ENCODE measurements at regions not wholly inside any gene's neighbourhood (a gene's known extent, or its start where the extent isn't known, plus 50 kb on each side); places are given as distances from the start of the nearest gene placed in this dataset.

GRCh38 chr6:19515939-19516338 is 321.2 kb upstream of the ID4 start:
- Histone ChIP-seq H3K4me3 (ENCODE audit: low read depth in 1 of 3, low read length in 3 of 3) (no peak overlapping the region), H3K27me3 (ENCODE audit: control insufficient read depth in 3 of 3, insufficient read depth in 3 of 3, low read length in 3 of 3) (no peaks in the 10 kb centered on the region), H3K27ac (ENCODE audit: low read depth in 1 of 3, low read length in 2 of 3) (no peak overlapping the region), H3K9me3 (ENCODE audit: control insufficient read depth in 2 of 2, insufficient read depth in 1 of 2, low read depth in 1 of 2, low read length in 1 of 2) (peaks cover 0 to 21% of the 10 kb centered on the region in 2 donors), H3K4me1 (ENCODE audit: control insufficient read depth in 3 of 3, insufficient read depth in 2 of 3, low read depth in 1 of 3, low read length in 2 of 3) (no peaks in the 10 kb centered on the region), H3K36me3 (ENCODE audit: control insufficient read depth in 3 of 3, insufficient read depth in 2 of 3, low read depth in 1 of 3, low read length in 3 of 3) (no peaks in the 10 kb centered on the region)
- WGBS, 3 donors: 89 to 95% (median 89%) methylated on average over 4 of the region's 4 CpGs
- DNase-seq (no peak), FAIRE-seq (no peak)

GRCh38 chr6:19519941-19520340 is 317.2 kb upstream of the ID4 start:
- no peaks in the 10 kb centered on the region for H3K36me3 ChIP-seq (ENCODE audit: control insufficient read depth in 3 of 3, insufficient read depth in 2 of 3, low read depth in 1 of 3, low read length in 3 of 3)
- no peaks in the 10 kb centered on the region for H3K27me3 ChIP-seq (ENCODE audit: control insufficient read depth in 3 of 3, insufficient read depth in 3 of 3, low read length in 3 of 3)
- DNase-seq (no peak), FAIRE-seq (no peak)
- 79 to 86% (median 81%) methylated on average over 2 of the region's 2 CpGs for WGBS, 3 donors
- no peak overlapping the region for H3K27ac ChIP-seq (ENCODE audit: low read depth in 1 of 3, low read length in 2 of 3)
- no peak overlapping the region for H3K4me3 ChIP-seq (ENCODE audit: low read depth in 1 of 3, low read length in 3 of 3)
- H3K4me1 ChIP-seq (ENCODE audit: control insufficient read depth in 3 of 3, insufficient read depth in 2 of 3, low read depth in 1 of 3, low read length in 2 of 3): no peaks in the 10 kb centered on the region
- H3K9me3 ChIP-seq (ENCODE audit: control insufficient read depth in 2 of 2, insufficient read depth in 1 of 2, low read depth in 1 of 2, low read length in 1 of 2): peaks cover 0 to 17% of the 10 kb centered on the region in 2 donors

DNA sequence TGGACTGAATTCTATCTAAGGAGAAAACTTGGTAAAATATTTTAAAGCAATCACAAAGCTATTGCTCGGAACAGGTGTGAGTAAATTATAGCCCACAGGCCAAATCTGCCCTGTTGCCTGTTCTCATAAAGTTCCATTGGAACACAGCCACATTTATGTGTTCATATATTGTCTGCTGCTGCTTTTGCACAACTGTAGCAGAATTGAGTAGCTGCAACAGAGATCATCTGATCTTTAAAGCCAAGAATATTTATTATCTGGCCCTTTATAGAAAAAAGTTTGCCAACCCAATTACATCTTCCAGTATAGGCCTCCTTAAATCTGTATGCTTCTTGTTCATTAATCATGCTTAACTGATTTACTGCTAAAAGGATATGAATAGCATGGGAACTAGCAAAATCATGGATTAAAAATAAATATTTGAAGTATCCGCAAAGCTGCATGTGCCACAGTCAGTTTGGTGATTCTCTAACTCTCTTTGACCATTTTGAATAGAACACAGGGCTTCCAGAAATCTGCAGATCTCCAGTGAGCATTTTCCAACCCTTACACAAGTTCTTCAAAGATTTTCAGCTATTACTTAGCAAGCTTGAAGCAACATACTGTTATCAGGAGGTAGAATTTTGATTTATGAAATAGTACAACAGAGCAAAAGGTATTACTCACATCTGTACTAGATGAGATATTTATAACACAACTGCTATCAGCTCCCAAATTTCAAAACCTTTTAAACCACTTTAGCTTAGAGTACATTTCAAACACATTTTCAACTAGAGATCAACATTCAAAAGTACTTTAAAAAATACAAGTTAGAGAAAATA is 312.6 kb upstream of the ID4 start:
- Histone ChIP-seq H3K36me3 (ENCODE audit: control insufficient read depth in 3 of 3, insufficient read depth in 2 of 3, low read depth in 1 of 3, low read length in 3 of 3) (no peaks in the 10 kb centered on the region), H3K4me3 (ENCODE audit: low read depth in 1 of 3, low read length in 3 of 3) (no peak overlapping the region), H3K27ac (ENCODE audit: low read depth in 1 of 3, low read length in 2 of 3) (no peak overlapping the region), H3K4me1 (ENCODE audit: control insufficient read depth in 3 of 3, insufficient read depth in 2 of 3, low read depth in 1 of 3, low read length in 2 of 3) (no peaks in the 10 kb centered on the region), H3K9me3 (ENCODE audit: control insufficient read depth in 2 of 2, insufficient read depth in 1 of 2, low read depth in 1 of 2, low read length in 1 of 2) (no peaks in the 10 kb centered on the region), H3K27me3 (ENCODE audit: control insufficient read depth in 3 of 3, insufficient read depth in 3 of 3, low read length in 3 of 3) (no peaks in the 10 kb centered on the region)
- 71 to 75% (median 73%) methylated on average over 2 of the region's 2 CpGs for WGBS, 3 donors
- no peak for FAIRE-seq
- no peak for DNase-seq

DNA sequence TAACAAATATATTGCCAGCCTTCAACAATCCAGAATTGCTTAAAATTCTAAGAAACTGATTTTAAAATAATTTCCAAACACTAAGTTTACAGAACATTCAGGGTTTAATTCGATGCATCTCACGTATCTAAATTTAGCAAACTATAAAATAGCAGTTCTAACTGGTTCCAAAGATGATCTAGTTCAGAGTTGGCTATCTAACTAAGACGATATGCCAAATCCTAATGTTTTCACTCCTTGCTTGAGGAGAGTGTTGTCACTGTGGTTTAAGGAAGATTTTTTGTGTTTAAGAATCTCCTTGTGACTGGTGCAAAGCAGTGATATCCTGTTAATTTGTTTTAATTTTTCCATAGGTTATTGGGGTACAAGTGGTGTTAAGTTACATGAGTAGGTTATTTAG is 311.5 kb upstream of the ID4 start:
- DNase-seq (no peak), FAIRE-seq (no peak)
- no peak overlapping the region for H3K27ac ChIP-seq (ENCODE audit: low read depth in 1 of 3, low read length in 2 of 3)
- 67 to 90% (median 87%) methylated on average over 3 of the region's 3 CpGs for WGBS, 3 donors
- no peaks in the 10 kb centered on the region for H3K9me3 ChIP-seq (ENCODE audit: control insufficient read depth in 2 of 2, insufficient read depth in 1 of 2, low read depth in 1 of 2, low read length in 1 of 2)
- H3K4me3 ChIP-seq (ENCODE audit: low read depth in 1 of 3, low read length in 3 of 3): no peak overlapping the region
- no peaks in the 10 kb centered on the region for H3K27me3 ChIP-seq (ENCODE audit: control insufficient read depth in 3 of 3, insufficient read depth in 3 of 3, low read length in 3 of 3)
- H3K4me1 ChIP-seq (ENCODE audit: control insufficient read depth in 3 of 3, insufficient read depth in 2 of 3, low read depth in 1 of 3, low read length in 2 of 3): no peaks in the 10 kb centered on the region
- no peaks in the 10 kb centered on the region for H3K36me3 ChIP-seq (ENCODE audit: control insufficient read depth in 3 of 3, insufficient read depth in 2 of 3, low read depth in 1 of 3, low read length in 3 of 3)

DNA sequence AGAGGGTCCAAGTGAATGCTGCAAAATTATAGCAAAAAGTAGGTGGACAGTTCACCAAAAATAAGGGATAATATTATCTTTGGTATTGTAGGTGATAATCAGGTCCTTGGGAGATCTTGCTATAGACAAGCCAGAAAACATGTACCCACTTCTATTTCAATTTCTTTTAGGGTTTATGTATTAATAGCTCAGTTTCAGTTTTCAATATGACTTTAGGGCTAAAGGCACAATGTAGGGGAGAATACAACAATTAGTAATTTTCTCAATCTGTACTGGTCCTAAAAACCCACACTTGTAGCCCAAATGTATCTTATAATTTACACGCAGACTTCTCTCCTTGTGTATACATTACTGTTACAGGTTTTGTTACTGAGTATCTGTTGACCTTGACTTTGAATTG is 307.0 kb upstream of the ID4 start:
- no peak for DNase-seq
- Histone ChIP-seq H3K4me1 (ENCODE audit: control insufficient read depth in 3 of 3, insufficient read depth in 2 of 3, low read depth in 1 of 3, low read length in 2 of 3) (no peaks in the 10 kb centered on the region), H3K36me3 (ENCODE audit: control insufficient read depth in 3 of 3, insufficient read depth in 2 of 3, low read depth in 1 of 3, low read length in 3 of 3) (no peaks in the 10 kb centered on the region), H3K27ac (ENCODE audit: low read depth in 1 of 3, low read length in 2 of 3) (no peak overlapping the region), H3K9me3 (ENCODE audit: control insufficient read depth in 2 of 2, insufficient read depth in 1 of 2, low read depth in 1 of 2, low read length in 1 of 2) (no peaks in the 10 kb centered on the region), H3K27me3 (ENCODE audit: control insufficient read depth in 3 of 3, insufficient read depth in 3 of 3, low read length in 3 of 3) (no peaks in the 10 kb centered on the region), H3K4me3 (ENCODE audit: low read depth in 1 of 3, low read length in 3 of 3) (no peak overlapping the region)
- no peak for FAIRE-seq
- 89 to 100% (median 100%) methylated on average over 1 of the region's 1 CpG for WGBS, 3 donors

- DNase-seq: peak in 1 of 2 donors; percentile 44
- H3K9me3 ChIP-seq (ENCODE audit: control insufficient read depth in 2 of 2, insufficient read depth in 1 of 2, low read depth in 1 of 2, low read length in 1 of 2): peaks cover 0 to 5% of the 10 kb centered on the region in 2 donors
- H3K27me3 ChIP-seq (ENCODE audit: control insufficient read depth in 3 of 3, insufficient read depth in 3 of 3, low read length in 3 of 3): no peaks in the 10 kb centered on the region
- peaks cover 0 to 1% (median 0%) of the 10 kb centered on the region in 3 donors for H3K4me1 ChIP-seq (ENCODE audit: control insufficient read depth in 3 of 3, insufficient read depth in 2 of 3, low read depth in 1 of 3, low read length in 2 of 3)
- H3K27ac ChIP-seq (ENCODE audit: low read depth in 1 of 3, low read length in 2 of 3): no peak overlapping the region
- FAIRE-seq: no peak
- no peak overlapping the region for H3K4me3 ChIP-seq (ENCODE audit: low read depth in 1 of 3, low read length in 3 of 3)
- H3K36me3 ChIP-seq (ENCODE audit: control insufficient read depth in 3 of 3, insufficient read depth in 2 of 3, low read depth in 1 of 3, low read length in 3 of 3): no peaks in the 10 kb centered on the region
- WGBS, 3 donors: 13 to 47% (median 13%) methylated on average over 2 of the region's 2 CpGs
Measured at GRCh38 chr6:19535351-19535750, 301.8 kb upstream of the ID4 start.

GRCh38 chr6:19536838-19537237 is 300.3 kb upstream of the ID4 start:
- no peak overlapping the region for H3K4me3 ChIP-seq (ENCODE audit: low read depth in 1 of 3, low read length in 3 of 3)
- FAIRE-seq: no peak
- H3K9me3 ChIP-seq (ENCODE audit: control insufficient read depth in 2 of 2, insufficient read depth in 1 of 2, low read depth in 1 of 2, low read length in 1 of 2): peaks cover 0 to 7% of the 10 kb centered on the region in 2 donors
- H3K4me1 ChIP-seq (ENCODE audit: control insufficient read depth in 3 of 3, insufficient read depth in 2 of 3, low read depth in 1 of 3, low read length in 2 of 3): peaks cover 0 to 1% (median 0%) of the 10 kb centered on the region in 3 donors
- WGBS, 3 donors: 62 to 88% (median 69%) methylated on average over 3 of the region's 3 CpGs
- H3K36me3 ChIP-seq (ENCODE audit: control insufficient read depth in 3 of 3, insufficient read depth in 2 of 3, low read depth in 1 of 3, low read length in 3 of 3): no peaks in the 10 kb centered on the region
- no peak for DNase-seq
- H3K27me3 ChIP-seq (ENCODE audit: control insufficient read depth in 3 of 3, insufficient read depth in 3 of 3, low read length in 3 of 3): no peaks in the 10 kb centered on the region
- H3K27ac ChIP-seq (ENCODE audit: low read depth in 1 of 3, low read length in 2 of 3): no peak overlapping the region

- peak; percentile 70 to 92 for DNase-seq
- no peaks in the 10 kb centered on the region for H3K27me3 ChIP-seq (ENCODE audit: control insufficient read depth in 3 of 3, insufficient read depth in 3 of 3, low read length in 3 of 3)
- WGBS, 3 donors: 16 to 56% (median 25%) methylated on average over 12 of the region's 12 CpGs
- H3K36me3 ChIP-seq (ENCODE audit: control insufficient read depth in 3 of 3, insufficient read depth in 2 of 3, low read depth in 1 of 3, low read length in 3 of 3): no peaks in the 10 kb centered on the region
- no peak for FAIRE-seq
- H3K27ac ChIP-seq (ENCODE audit: low read depth in 1 of 3, low read length in 2 of 3): no peak overlapping the region
- peaks cover 0 to 7% of the 10 kb centered on the region in 2 donors for H3K9me3 ChIP-seq (ENCODE audit: control insufficient read depth in 2 of 2, insufficient read depth in 1 of 2, low read depth in 1 of 2, low read length in 1 of 2)
- H3K4me3 ChIP-seq (ENCODE audit: low read depth in 1 of 3, low read length in 3 of 3): no peak overlapping the region
- peaks cover 0 to 1% (median 0%) of the 10 kb centered on the region in 3 donors for H3K4me1 ChIP-seq (ENCODE audit: control insufficient read depth in 3 of 3, insufficient read depth in 2 of 3, low read depth in 1 of 3, low read length in 2 of 3)
Measured at GRCh38 chr6:19538096-19538495, 299.1 kb upstream of the ID4 start.

GRCh38 chr6:19547507-19547906 is 289.7 kb upstream of the ID4 start:
- no peak for FAIRE-seq
- H3K36me3 ChIP-seq (ENCODE audit: control insufficient read depth in 3 of 3, insufficient read depth in 2 of 3, low read depth in 1 of 3, low read length in 3 of 3): no peaks in the 10 kb centered on the region
- WGBS, 3 donors: 92 to 95% (median 93%) methylated on average over 2 of the region's 2 CpGs

More at GRCh38 chr6:19547507-19547906, 289.7 kb upstream of the ID4 start:
- Histone ChIP-seq H3K27ac (ENCODE audit: low read depth in 1 of 3, low read length in 2 of 3) (no peak overlapping the region), H3K9me3 (ENCODE audit: control insufficient read depth in 2 of 2, insufficient read depth in 1 of 2, low read depth in 1 of 2, low read length in 1 of 2) (no peaks in the 10 kb centered on the region), H3K4me1 (ENCODE audit: control insufficient read depth in 3 of 3, insufficient read depth in 2 of 3, low read depth in 1 of 3, low read length in 2 of 3) (no peaks in the 10 kb centered on the region), H3K27me3 (ENCODE audit: control insufficient read depth in 3 of 3, insufficient read depth in 3 of 3, low read length in 3 of 3) (no peaks in the 10 kb centered on the region), H3K4me3 (ENCODE audit: low read depth in 1 of 3, low read length in 3 of 3) (no peak overlapping the region)
- DNase-seq: no peak

Measured in small intestine (tissue), 7 donors.